Activated CD4-positive, alpha-beta T cell treated with anti-CD3 and anti-CD28 coated beads for 4 hours (primary cell): ENCODE measurements at regions not wholly inside any gene's neighbourhood (a gene's known extent, or its start where the extent isn't known, plus 50 kb on each side); places are given as distances from the start of the nearest gene placed in this dataset.
"Not testable (repeated sequence)": the region's sequence is repeated elsewhere in the genome, so short reads cannot be mapped to it uniquely, and the experiment has no call there.

Experiments used
- DNase-seq, 2 donors: peaks; one replicate each; pipeline ENCODE4 v3.0.0-alpha.2; 2020

GRCh38 chr7:36040679-36041078 is 112.4 kb upstream of the EEPD1 start:
- no peak for DNase-seq

- no peak for DNase-seq
Observed at GRCh38 chr7:36044101-36044892, 108.8 kb upstream of the EEPD1 start.

GRCh38 chr7:36045326-36045725 is 107.7 kb upstream of the EEPD1 start:
- DNase-seq: no peak

GRCh38 chr7:36045830-36046341 is 107.2 kb upstream of the EEPD1 start:
- no peak for DNase-seq

GRCh38 chr7:36047091-36047658 is 105.9 kb upstream of the EEPD1 start:
- no peak for DNase-seq

GRCh38 chr7:36048141-36048901 is 104.7 kb upstream of the EEPD1 start:
- DNase-seq: no peak

- no peak for DNase-seq
Observed at GRCh38 chr7:36048902-36049240, 104.2 kb upstream of the EEPD1 start.

GRCh38 chr7:36051501-36051900 is 101.6 kb upstream of the EEPD1 start:
- DNase-seq: no peak

- no peak for DNase-seq
Observed at GRCh38 chr7:36053589-36053988, 99.5 kb upstream of the EEPD1 start.

- no peak for DNase-seq
Observed at GRCh38 chr7:36054637-36055036, 98.4 kb upstream of the EEPD1 start.

GRCh38 chr7:36055207-36055606 is 97.8 kb upstream of the EEPD1 start:
- no peak for DNase-seq

GRCh38 chr7:36057323-36057722 is 95.7 kb upstream of the EEPD1 start:
- no peak for DNase-seq

- no peak for DNase-seq
Observed at GRCh38 chr7:36058020-36058592, 94.9 kb upstream of the EEPD1 start.

- DNase-seq: not testable (repeated sequence)
Observed at GRCh38 chr7:36060388-36060787, 92.7 kb upstream of the EEPD1 start.

- no peak for DNase-seq
Observed at GRCh38 chr7:36062154-36062815, 90.8 kb upstream of the EEPD1 start.

- DNase-seq: no peak
Observed at GRCh38 chr7:36064676-36065075, 88.4 kb upstream of the EEPD1 start.

- DNase-seq: not testable (repeated sequence)
Observed at GRCh38 chr7:36065563-36066342, 87.3 kb upstream of the EEPD1 start.

- DNase-seq: no peak
Observed at GRCh38 chr7:36066343-36066664, 86.8 kb upstream of the EEPD1 start.

GRCh38 chr7:36070230-36070629 is 82.8 kb upstream of the EEPD1 start:
- no peak for DNase-seq

GRCh38 chr7:36071605-36072004 is 81.4 kb upstream of the EEPD1 start:
- DNase-seq: no peak

- DNase-seq: no peak
Observed at GRCh38 chr7:36072620-36073019, 80.4 kb upstream of the EEPD1 start.

- DNase-seq: no peak
Observed at GRCh38 chr7:36075561-36075960, 77.5 kb upstream of the EEPD1 start.
